ENCODE measurements at regions not wholly inside any gene's neighbourhood (a gene's known extent, or its start where the extent isn't known, plus 50 kb on each side); places are given as distances from the start of the nearest gene placed in this dataset.
"Not testable (repeated sequence)": the region's sequence is repeated elsewhere in the genome, so short reads cannot be mapped to it uniquely, and the experiment has no call there.

- Mint-ChIP-seq H3K27me3 (no peaks in the 10 kb centered on the region), H3K27ac (no peak overlapping the region), H3K36me3 (no peaks in the 10 kb centered on the region), H3K4me1 (no peaks in the 10 kb centered on the region), H3K4me3 (no peak overlapping the region), H3K9me3 (peaks cover 1 to 3% of the 10 kb centered on the region in 2 donors)
- ATAC-seq (replicated peaks), result no peak
- no peak for DNase-seq
Observed at GRCh38 chr4:158442736-158443135, 78.9 kb upstream of the RXFP1 start.

GRCh38 chr4:158443731-158444130 lies 78.0 kb upstream of the RXFP1 start:
- Mint-ChIP-seq H3K27me3 (no peaks in the 10 kb centered on the region), H3K9me3 (peaks cover 1% of the 10 kb centered on the region in 2 donors), H3K36me3 (no peaks in the 10 kb centered on the region), H3K4me1 (no peaks in the 10 kb centered on the region), H3K4me3 (no peak overlapping the region), H3K27ac (no peak overlapping the region)
- DNase-seq, result no peak
- no peak for ATAC-seq (replicated peaks)

GRCh38 chr4:158444621-158445020 lies 77.1 kb upstream of the RXFP1 start:
- no peaks in the 10 kb centered on the region for H3K4me1 Mint-ChIP-seq
- H3K27me3 Mint-ChIP-seq, result no peaks in the 10 kb centered on the region
- H3K36me3 Mint-ChIP-seq, result no peaks in the 10 kb centered on the region
- ATAC-seq (replicated peaks) (no peak), DNase-seq (no peak)
- peaks cover 0 to 1% of the 10 kb centered on the region in 2 donors for H3K9me3 Mint-ChIP-seq
- no peak overlapping the region for H3K27ac Mint-ChIP-seq
- no peak overlapping the region for H3K4me3 Mint-ChIP-seq

- ATAC-seq (replicated peaks) (no peak), DNase-seq (no peak)
- Mint-ChIP-seq H3K27ac (no peak overlapping the region), H3K27me3 (no peaks in the 10 kb centered on the region), H3K4me1 (no peaks in the 10 kb centered on the region), H3K9me3 (no peaks in the 10 kb centered on the region), H3K4me3 (no peak overlapping the region), H3K36me3 (no peaks in the 10 kb centered on the region)
Observed at GRCh38 chr4:158446106-158446505, 75.6 kb upstream of the RXFP1 start.

- ATAC-seq (replicated peaks), result no peak
- Mint-ChIP-seq H3K4me1 (no peaks in the 10 kb centered on the region), H3K27ac (no peak overlapping the region), H3K27me3 (no peaks in the 10 kb centered on the region), H3K36me3 (no peaks in the 10 kb centered on the region), H3K9me3 (peaks cover 0 to 4% of the 10 kb centered on the region in 2 donors), H3K4me3 (no peak overlapping the region)
- DNase-seq, result no peak
Observed at GRCh38 chr4:158450741-158451140, 70.9 kb upstream of the RXFP1 start.

GRCh38 chr4:158452116-158452515 lies 69.6 kb upstream of the RXFP1 start:
- not testable (repeated sequence) for H3K36me3 Mint-ChIP-seq; DNase-seq; ATAC-seq (replicated peaks); H3K27me3 Mint-ChIP-seq; H3K4me3 Mint-ChIP-seq; H3K27ac Mint-ChIP-seq; H3K4me1 Mint-ChIP-seq; H3K9me3 Mint-ChIP-seq

- no peak overlapping the region for H3K27ac Mint-ChIP-seq
- H3K9me3 Mint-ChIP-seq, result peaks cover 4 to 6% of the 10 kb centered on the region in 2 donors
Observed at GRCh38 chr4:158458271-158458895, 63.3 kb upstream of the RXFP1 start.

GRCh38 chr4:158459085-158459820 lies 62.4 kb upstream of the RXFP1 start:
- Mint-ChIP-seq H3K27me3 (no peaks in the 10 kb centered on the region), H3K36me3 (no peaks in the 10 kb centered on the region), H3K4me1 (no peaks in the 10 kb centered on the region), H3K4me3 (no peak overlapping the region), H3K27ac (no peak overlapping the region), H3K9me3 (peaks cover 4 to 6% of the 10 kb centered on the region in 2 donors)
- ATAC-seq (replicated peaks) (no peak), DNase-seq (no peak)

More at GRCh38 chr4:158458271-158458895, 63.3 kb upstream of the RXFP1 start:
- H3K4me3 Mint-ChIP-seq, result no peak overlapping the region
- no peak for DNase-seq
- no peaks in the 10 kb centered on the region for H3K27me3 Mint-ChIP-seq
- ATAC-seq (replicated peaks), result no peak
- H3K4me1 Mint-ChIP-seq, result no peaks in the 10 kb centered on the region
- no peaks in the 10 kb centered on the region for H3K36me3 Mint-ChIP-seq

DNA sequence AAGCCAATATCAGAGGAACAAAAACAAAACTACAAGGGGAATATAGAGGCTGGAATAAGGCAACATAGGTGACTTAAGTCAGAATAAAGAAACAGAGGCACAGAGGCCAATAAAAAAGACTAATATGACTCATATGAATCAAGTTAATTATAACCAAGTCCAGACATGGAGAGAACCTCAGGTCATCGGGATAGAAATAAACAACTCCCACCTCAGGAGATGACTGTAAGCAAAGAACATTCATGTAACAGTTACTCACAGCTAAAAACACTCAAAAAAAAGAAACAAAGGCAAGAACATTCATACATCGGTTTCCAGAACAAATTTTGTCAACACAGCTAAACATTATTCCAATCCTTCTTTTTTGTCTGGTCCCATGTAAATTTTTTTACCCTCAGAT lies 60.3 kb upstream of the RXFP1 start:
- no peak for ATAC-seq (replicated peaks)
- no peak for DNase-seq
- Mint-ChIP-seq H3K9me3 (peaks cover 0 to 4% of the 10 kb centered on the region in 2 donors), H3K27me3 (no peaks in the 10 kb centered on the region), H3K27ac (no peak overlapping the region), H3K4me3 (no peak overlapping the region), H3K36me3 (no peaks in the 10 kb centered on the region), H3K4me1 (no peaks in the 10 kb centered on the region)

GRCh38 chr4:158462611-158463010 lies 59.1 kb upstream of the RXFP1 start:
- H3K27ac Mint-ChIP-seq, result no peak overlapping the region
- H3K36me3 Mint-ChIP-seq, result no peaks in the 10 kb centered on the region
- DNase-seq (no peak), ATAC-seq (replicated peaks) (no peak)
- H3K4me1 Mint-ChIP-seq, result no peaks in the 10 kb centered on the region
- peaks cover 0 to 1% of the 10 kb centered on the region in 2 donors for H3K9me3 Mint-ChIP-seq
- no peak overlapping the region for H3K4me3 Mint-ChIP-seq
- H3K27me3 Mint-ChIP-seq, result no peaks in the 10 kb centered on the region

All from stimulated activated naive B cell treated with anti-CD40 and anti-IgM and Interleukin-4, amounts not matched to agents 10 μg/mL and 1 μg/mL and 100 μg/mL, for 72 hours (primary cell).